ENCODE measurements at regions not wholly inside any gene's neighbourhood (a gene's known extent, or its start where the extent isn't known, plus 50 kb on each side); places are given as distances from the start of the nearest gene placed in this dataset.
"Not testable (repeated sequence)": the region's sequence is repeated elsewhere in the genome, so short reads cannot be mapped to it uniquely, and the experiment has no call there.

DNA sequence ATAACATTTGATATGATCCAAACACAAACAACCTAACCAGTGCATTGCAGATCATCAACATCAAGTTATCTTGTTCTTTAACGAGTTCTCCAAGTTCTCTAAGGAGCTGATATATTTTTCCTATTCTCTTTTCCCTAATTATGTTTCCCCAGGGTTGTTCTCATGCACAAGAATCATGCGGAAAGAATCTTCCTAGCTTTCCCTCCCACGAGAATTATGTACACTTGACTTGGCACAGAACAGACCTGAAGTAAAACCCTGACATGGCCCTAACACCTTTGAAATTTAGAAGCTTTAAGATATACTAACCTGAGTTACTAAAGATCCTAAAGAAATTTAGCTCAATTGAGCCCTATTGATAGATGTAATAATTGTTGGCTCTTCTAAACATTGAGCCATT is 110.7 kb upstream of the FST start:
- DNase-seq = no peak

GRCh38 chr5:53373451-53374158 is 106.8 kb upstream of the FST start:
- no peak for DNase-seq

DNA sequence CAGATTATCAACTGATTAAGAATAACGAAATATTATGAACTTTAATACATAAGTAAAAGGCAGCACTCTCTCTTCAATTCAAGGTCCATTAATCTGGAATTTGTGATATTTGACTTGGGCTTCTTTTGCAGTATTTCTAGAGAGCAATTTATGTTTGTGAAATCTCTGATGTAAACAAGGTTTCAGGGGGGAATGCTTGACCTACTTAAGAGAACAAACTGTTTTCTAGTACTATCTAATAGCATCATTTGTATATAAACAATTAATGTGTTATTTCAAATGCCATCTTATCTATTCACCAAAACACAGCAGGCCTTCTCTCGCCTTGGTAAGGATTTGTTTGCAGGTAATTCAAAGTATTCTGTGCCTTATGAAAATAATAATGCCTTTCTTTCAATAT is 103.6 kb upstream of the FST start:
- DNase-seq = no peak

- DNase-seq = no peak
These were observed 102.2 kb upstream of the FST start for GRCh38 chr5:53378190-53378589.

- DNase-seq = no peak
These were observed 101.7 kb upstream of the FST start for GRCh38 chr5:53378590-53379247.

GRCh38 chr5:53386341-53386740 is 94.1 kb upstream of the FST start:
- no peak for DNase-seq

DNA sequence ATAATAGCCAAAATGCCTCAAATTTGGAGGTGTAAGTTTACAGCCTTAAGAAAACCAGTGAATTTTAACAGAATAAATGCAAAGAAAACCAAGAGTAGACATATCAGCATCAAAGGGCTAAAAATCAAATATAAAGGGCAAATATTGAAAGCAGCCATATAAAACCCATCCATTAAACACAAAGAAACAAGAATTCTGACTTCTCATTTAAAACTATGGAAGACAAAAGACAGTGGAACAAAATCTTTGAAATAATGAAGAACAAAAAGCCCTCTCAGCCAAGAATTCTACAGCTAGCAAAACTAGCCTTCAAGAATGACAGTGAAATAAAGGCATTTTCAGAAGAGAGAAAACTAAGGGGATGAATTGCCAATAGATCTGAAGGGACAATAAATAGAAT is 91.3 kb upstream of the FST start:
- no peak for DNase-seq

GRCh38 chr5:53392073-53392472 is 88.4 kb upstream of the FST start:
- no peak for DNase-seq

- DNase-seq = no peak
These were observed 85.6 kb upstream of the FST start for GRCh38 chr5:53394808-53395207.

DNA sequence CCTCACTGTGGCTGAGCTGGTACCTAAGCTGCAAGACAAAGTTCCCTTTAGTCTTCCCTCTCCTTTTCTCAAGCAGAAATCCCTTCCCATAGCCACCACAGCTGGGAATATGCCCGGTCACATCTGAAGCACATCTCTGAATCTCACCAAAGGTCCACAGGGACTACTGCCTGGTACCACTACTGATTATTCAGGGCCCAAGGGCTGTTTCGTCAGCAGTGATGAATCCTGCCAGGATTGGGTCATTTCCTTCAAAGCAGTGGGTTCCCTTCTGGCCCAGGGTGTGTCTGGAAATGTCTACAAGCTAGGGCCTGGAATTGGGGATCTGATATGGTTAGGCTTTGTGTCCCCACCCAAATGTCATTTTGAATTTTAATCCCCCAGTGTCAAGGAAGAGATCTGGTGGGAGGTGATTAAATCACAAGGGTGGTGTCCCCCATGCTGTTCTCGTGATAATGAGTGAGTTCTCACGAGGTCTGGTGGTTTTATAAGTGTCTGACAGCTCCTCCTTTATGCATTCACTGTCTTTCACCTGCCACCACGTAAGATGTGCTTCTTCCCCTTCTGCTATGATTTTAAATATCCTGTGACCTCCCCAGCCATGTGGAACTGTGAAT is 83.2 kb upstream of the FST start:
- no peak for DNase-seq

DNA sequence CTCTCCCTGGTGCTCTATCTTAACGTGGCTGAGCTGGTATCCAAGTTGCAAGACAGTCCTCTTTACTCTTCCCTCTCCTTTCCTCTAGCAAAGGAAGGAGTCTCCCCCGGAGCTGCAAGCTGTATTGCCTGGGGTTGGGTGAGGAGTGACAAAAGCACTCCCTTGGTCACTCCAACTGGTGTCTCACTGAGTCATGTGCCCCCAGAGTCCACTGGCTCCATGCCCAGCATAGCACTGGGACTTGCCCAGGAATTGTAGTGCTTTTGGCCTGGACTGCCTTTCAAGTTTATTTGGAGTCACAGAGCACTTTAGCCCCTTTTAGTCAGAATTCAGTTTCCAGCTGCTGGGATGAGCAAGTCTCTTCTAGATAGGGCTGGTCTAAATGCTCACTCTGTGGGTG is 82.6 kb upstream of the FST start:
- no peak for DNase-seq

DNA sequence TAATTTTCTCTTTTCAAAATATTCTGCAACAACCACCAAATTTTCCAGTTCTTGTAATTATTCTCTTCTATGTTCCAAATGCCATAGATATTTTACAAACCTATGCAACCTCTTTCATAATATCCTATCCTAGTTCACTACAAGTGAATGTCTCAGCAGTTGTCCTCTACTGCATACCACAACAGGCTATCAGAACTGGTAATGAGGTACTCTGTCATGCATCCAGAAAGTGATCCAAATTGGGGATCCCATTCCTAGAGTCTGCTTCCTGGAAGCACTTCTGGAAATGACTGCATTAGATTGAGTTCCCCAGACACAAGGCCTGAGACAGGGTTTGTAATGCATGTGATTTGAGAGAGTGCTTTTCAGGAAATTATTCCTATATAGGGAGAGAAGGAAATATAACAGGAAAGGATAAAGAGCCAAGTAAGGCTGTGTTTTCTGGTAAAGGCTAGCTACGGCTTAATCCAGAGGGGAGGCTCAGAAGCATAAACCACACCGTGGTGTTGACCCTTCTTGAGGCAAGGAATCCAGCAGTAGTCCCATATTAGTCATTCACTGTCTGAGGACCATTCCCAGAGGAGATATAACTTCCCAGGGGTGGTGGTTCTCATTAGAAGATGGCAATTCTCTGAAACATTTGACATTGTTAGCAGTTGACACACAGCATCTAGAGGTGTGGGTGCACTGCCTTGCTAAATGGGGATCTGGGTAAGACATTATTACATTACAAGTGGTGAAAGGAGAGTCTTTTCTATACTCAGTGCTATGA is 80.3 kb upstream of the FST start:
- DNase-seq = no peak

- no peak for DNase-seq
These were observed 77.1 kb upstream of the FST start for GRCh38 chr5:53403291-53403690.

DNA sequence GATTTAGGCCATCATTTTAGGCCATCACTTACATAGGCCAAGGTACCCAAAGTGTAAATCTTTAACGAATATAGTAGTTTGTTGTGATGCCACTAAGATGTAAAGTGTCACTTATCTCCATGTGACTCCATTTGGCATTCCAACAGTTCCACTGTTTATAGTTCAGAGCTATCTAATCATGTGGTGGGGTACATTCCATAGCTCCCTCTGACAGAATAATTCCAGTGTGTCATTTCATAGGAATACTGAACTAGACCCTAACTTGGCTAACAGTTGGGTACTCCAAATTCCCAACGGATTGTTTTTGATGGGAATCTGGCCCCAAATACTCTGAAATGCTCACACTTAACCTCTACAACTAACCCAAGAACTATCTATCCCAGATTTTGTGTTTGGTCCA is 76.7 kb upstream of the FST start:
- no peak for DNase-seq

DNA sequence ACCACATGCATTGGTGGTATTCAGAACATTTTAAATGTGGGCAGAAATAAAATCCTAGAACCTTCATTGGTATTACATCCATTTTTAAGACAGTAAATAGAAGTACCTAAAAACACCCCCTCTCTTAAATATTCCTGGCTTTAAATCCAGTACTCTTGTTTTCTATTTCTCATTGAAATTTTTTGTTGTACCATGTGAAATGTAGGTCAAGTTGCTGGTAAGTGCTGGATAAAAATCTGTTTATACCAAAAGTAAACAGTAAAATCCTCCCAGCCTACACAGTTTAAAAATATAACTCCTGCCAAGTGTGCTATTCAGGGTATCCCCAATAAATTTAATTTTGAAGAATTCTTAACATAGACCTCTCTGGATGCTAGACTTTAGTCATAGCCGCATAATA is 75.0 kb upstream of the FST start:
- DNase-seq = no peak

DNA sequence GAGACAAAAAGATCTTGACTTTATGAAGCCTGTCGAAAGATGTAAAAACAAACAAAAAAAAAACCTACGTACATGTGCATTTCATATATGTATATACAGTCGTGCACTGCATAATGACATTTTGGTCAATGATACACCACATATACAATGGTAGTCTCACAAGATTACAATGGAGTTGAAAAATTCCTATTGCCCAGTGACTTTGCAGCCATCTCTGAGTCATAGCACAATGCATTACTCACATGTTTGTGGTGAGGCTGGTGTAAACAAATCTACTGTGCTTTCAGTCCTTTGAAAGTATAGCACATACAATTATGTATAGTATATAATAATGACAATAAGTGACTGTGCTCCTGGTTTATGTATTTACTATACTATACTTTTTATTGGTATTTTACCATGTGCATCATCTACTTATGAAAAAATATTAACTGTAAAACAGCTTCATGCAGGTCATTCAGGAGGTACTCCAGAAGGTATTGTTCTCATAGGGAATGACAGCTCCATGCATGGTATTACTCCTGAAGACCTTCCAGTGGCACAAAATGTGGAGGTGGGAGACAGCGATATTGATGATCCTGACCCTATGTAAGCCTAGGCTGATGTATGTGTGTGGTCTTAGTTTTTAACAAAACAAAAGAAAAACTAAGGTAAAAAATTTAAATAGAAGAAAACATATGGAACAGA is 73.7 kb upstream of the FST start:
- DNase-seq = no peak

- DNase-seq = no peak
These were observed 73.1 kb upstream of the FST start for GRCh38 chr5:53407373-53407772.

DNA sequence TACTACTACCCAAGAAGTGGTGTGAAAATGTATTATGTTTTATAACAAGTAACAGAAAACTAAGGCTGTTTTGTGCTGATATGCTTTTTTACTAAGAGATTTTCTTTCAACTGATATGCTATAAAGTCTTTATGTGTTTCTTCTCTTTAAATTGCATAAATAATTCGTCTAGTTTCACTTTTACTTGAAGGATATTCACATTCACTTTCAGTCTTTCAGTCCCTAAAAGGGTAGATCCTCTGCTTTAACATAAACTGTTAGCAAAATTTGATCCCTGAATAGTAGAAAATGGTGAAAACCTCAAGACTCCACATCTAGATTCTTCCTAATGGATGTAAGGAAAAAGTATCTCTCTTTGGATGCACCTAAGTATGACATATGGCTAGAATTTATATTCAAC is 69.0 kb upstream of the FST start:
- no peak for DNase-seq

- not testable (repeated sequence) for DNase-seq
These were observed 67.9 kb upstream of the FST start for GRCh38 chr5:53412499-53412898.

- peak; percentile 6 for DNase-seq
These were observed 64.2 kb upstream of the FST start for GRCh38 chr5:53416144-53416738.

DNA sequence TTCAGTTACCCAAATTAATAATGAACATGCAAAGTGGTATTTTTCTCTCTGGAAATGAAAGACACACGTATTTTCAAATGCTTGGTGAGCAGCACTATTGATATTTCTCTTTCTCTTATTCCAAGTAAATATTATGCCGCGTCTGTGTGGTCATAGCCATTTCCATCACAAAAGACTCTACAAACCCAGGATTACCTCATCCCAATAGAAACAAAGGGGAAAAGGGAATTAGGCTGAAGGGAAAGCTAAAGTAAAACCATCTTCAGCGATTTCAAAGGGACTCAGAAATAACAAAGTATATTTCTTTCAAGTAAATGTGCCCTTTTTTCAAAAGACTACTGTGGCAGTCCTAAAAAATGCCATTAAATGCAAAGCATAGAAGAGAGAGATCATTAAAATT is 62.0 kb upstream of the FST start:
- no peak for DNase-seq

GRCh38 chr5:53418826-53419658 is 61.4 kb upstream of the FST start:
- DNase-seq = no peak

Measured in NCI-H2171 treated with DMSO at 0.1 percent for 48 hours (cell line).